Bronchial epithelial cell (primary cell): ENCODE measurements at regions not wholly inside any gene's neighbourhood (a gene's known extent, or its start where the extent isn't known, plus 50 kb on each side); places are given as distances from the start of the nearest gene placed in this dataset.

ENCODE experiments used
- DNase-seq: peaks from one replicate; pipeline ENCODE4 v3.0.0-alpha.2; 2010; ENCODE audit warnings: low read depth
- FAIRE-seq: peaks from 2 replicates; lab custom pipeline; 2011; peaks lifted over from hg19 to GRCh38; lab: Jason Lieb, UNC
- H3K27me3 ChIP-seq: 2 replicates; pipeline ENCODE4 v1.5.1; 2011; ENCODE audit warnings: low read length; ENCODE audit not compliant: control insufficient read depth, insufficient read depth
- H3K36me3 ChIP-seq: 2 replicates; pipeline ENCODE4 v1.5.1; 2011; ENCODE audit warnings: low read length; ENCODE audit not compliant: control insufficient read depth, insufficient read depth
- H3K4me3 ChIP-seq: 2 replicates; pipeline ENCODE4 v1.5.1; 2011; ENCODE audit warnings: mild to moderate bottlenecking, low read depth, low read length, control low read depth
- CTCF ChIP-seq: IDR thresholded peaks from 2 replicates; pipeline ENCODE4 v1.5.1; 2011; ENCODE audit warnings: mild to moderate bottlenecking, moderate library complexity, low read length, control low read depth, inconsistent platforms; ENCODE audit not compliant: insufficient read depth, severe bottlenecking

DNA sequence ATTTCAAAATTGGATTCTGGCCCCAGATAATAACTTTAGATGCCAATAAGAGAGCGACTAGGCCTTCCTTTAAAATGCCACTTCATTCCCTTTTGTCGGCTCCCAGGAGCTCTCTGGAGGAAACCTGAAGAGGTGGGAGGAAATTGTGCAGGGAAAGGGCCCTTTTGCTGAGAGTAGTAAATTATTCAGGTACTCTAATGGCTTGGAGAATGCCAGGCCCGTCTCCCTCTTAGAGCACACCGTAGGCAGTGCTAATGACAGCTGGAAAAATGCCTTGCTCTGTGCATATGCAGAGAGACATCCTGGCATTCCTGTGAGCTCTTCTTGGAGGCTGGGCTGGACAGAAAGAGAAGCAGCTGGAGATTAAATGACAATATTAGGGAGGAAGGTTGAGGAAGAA, 115.0 kb upstream of the RPH3A start:
- TF ChIP-seq CTCF, result no peak
- DNase-seq, result no peak
- peaks cover 2% of the 10 kb centered on the region for H3K27me3 ChIP-seq
- no peak overlapping the region for H3K4me3 ChIP-seq
- no peaks in the 10 kb centered on the region for H3K36me3 ChIP-seq
- no peak for FAIRE-seq

- no peak for DNase-seq
- peaks cover 2% of the 10 kb centered on the region for H3K27me3 ChIP-seq
- no peak for TF ChIP-seq CTCF
Observed at GRCh38 chr12:112677050-112677765, 114.3 kb upstream of the RPH3A start.

DNA sequence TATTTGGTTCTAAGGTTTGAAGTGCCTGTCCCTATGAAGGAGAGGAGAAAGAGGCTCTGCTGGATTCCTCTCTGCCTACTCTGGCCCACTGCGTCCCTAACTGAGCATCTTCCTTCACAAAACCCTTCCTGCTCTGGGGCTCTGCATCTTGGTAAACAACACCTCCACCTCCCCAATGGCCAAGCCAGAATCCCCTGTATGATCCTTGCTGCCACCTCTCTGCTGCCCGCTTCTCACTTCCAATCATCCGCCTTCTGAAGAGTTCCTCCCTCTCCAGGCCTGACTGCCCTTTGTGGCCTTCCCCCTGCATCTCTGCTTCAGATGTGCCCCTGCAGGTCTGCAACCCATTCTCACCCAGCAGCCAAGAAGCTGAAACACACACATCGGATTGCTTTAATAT, 110.6 kb upstream of the RPH3A start:
- no peaks in the 10 kb centered on the region for H3K36me3 ChIP-seq
- no peaks in the 10 kb centered on the region for H3K27me3 ChIP-seq
- FAIRE-seq (no peak), DNase-seq (no peak)
- no peak overlapping the region for H3K4me3 ChIP-seq
- TF ChIP-seq CTCF, result no peak

More at GRCh38 chr12:112677050-112677765, 114.3 kb upstream of the RPH3A start:
- H3K36me3 ChIP-seq, result no peaks in the 10 kb centered on the region
- H3K4me3 ChIP-seq, result no peak overlapping the region
- FAIRE-seq, result no peak

- TF ChIP-seq CTCF, result no peak
- no peak for DNase-seq
- H3K4me3 ChIP-seq, result no peak overlapping the region
- no peak for FAIRE-seq
- H3K36me3 ChIP-seq, result no peaks in the 10 kb centered on the region
- no peaks in the 10 kb centered on the region for H3K27me3 ChIP-seq
Observed at GRCh38 chr12:112682586-112682985, 109.0 kb upstream of the RPH3A start.

DNA sequence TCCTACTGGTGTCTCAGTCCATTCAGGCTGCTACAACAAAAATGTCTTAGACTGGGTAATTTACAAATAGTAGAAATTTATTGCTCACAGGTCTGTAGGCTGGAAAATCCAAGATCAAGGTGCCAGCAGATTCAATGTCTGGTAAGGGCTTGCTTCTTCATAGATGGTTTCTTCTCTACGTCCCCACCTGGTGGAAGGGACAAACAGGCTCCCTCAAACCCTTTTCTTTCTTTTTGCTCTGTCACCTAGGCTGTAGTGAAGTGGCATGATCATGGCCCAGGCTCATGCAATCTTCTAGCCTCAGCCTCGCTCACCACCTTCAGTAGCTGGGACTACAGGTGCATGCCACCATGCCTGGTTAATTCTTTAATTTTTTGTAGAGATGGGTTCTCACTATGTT, 106.8 kb upstream of the RPH3A start:
- FAIRE-seq (no peak), DNase-seq (no peak)
- no peak for TF ChIP-seq CTCF
- Histone ChIP-seq H3K36me3 (no peaks in the 10 kb centered on the region), H3K4me3 (no peak overlapping the region), H3K27me3 (no peaks in the 10 kb centered on the region)

- no peak overlapping the region for H3K4me3 ChIP-seq
- H3K36me3 ChIP-seq, result no peaks in the 10 kb centered on the region
- no peak for TF ChIP-seq CTCF
- DNase-seq (no peak), FAIRE-seq (no peak)
- no peaks in the 10 kb centered on the region for H3K27me3 ChIP-seq
Observed at GRCh38 chr12:112685321-112685720, 106.2 kb upstream of the RPH3A start.
